GM10248 (cell line): ENCODE measurements at regions not wholly inside any gene's neighbourhood (a gene's known extent, or its start where the extent isn't known, plus 50 kb on each side); places are given as distances from the start of the nearest gene placed in this dataset.
"Not testable (repeated sequence)": the region's sequence is repeated elsewhere in the genome, so short reads cannot be mapped to it uniquely, and the experiment has no call there.

Experiments used
- CTCF ChIA-PET: fragments of 300-600 bp; sonication (Branson Sonifier 250); formaldehyde crosslinking; extraction: SDS; loops from one replicate; lab custom pipeline; 2021; ENCODE audit warnings: antibody characterized with exemption; lab: Yijun Ruan, JAX
- POLR2A ChIA-PET: fragments of 350-650 bp; sonication (Branson Sonifier 250); formaldehyde crosslinking; extraction: SDS; loops from one replicate; lab custom pipeline; 2020; ENCODE audit warnings: antibody characterized with exemption; lab: Yijun Ruan, JAX
- DNase-seq: peaks from one replicate; pipeline ENCODE4 v3.0.0; 2012; ENCODE audit errors: extremely low spot score
- CTCF ChIP-seq: IDR thresholded peaks from 2 replicates; pipeline ENCODE4 v1.5.1; 2012; ENCODE audit warnings: mild to moderate bottlenecking, low read depth; ENCODE audit errors: extremely low read depth, missing control alignments, control extremely low read depth

GRCh38 chr22:49396817-49397216 lies 430.9 kb downstream of the BRD1 start:
- CTCF ChIA-PET, result interaction anchor here (1.0 kb wide), 1 partner anchor 15 kb away, joined by 3 read pairs; no protein-coding TSS in a partner anchor
- POLR2A ChIA-PET, result no interaction called here
- DNase-seq, result no peak
- TF ChIP-seq CTCF, result no peak

GRCh38 chr22:49395617-49396016 lies 432.1 kb downstream of the BRD1 start:
- CTCF ChIA-PET, result no interaction called here
- POLR2A ChIA-PET, result no interaction called here
- TF ChIP-seq CTCF, result no peak
- no peak for DNase-seq

- POLR2A ChIA-PET, CTCF ChIA-PET, DNase-seq: not testable (repeated sequence)
Observed at GRCh38 chr22:49395062-49395461, 432.6 kb downstream of the BRD1 start.

- no peak for DNase-seq
- ChIA-PET CTCF (no interaction called here), POLR2A (no interaction called here)
- no peak for TF ChIP-seq CTCF
Observed at GRCh38 chr22:49394116-49394785, 433.4 kb downstream of the BRD1 start.

GRCh38 chr22:49393526-49393925 lies 434.1 kb downstream of the BRD1 start:
- TF ChIP-seq CTCF, result no peak
- ChIA-PET POLR2A (no interaction called here), CTCF (no interaction called here)
- no peak for DNase-seq

GRCh38 chr22:49392841-49393510 lies 434.7 kb downstream of the BRD1 start:
- TF ChIP-seq CTCF, result no peak
- ChIA-PET CTCF (no interaction called here), POLR2A (no interaction called here)
- no peak for DNase-seq

- CTCF ChIA-PET, result no interaction called here
- no peak for DNase-seq
Observed at GRCh38 chr22:49392247-49392646, 435.4 kb downstream of the BRD1 start.

More at GRCh38 chr22:49392247-49392646, 435.4 kb downstream of the BRD1 start:
- POLR2A ChIA-PET, result no interaction called here
- TF ChIP-seq CTCF, result no peak
